ENCODE measurements at regions not wholly inside any gene's neighbourhood (a gene's known extent, or its start where the extent isn't known, plus 50 kb on each side); places are given as distances from the start of the nearest gene placed in this dataset.
"Not testable (repeated sequence)": the region's sequence is repeated elsewhere in the genome, so short reads cannot be mapped to it uniquely, and the experiment has no call there.

DNA sequence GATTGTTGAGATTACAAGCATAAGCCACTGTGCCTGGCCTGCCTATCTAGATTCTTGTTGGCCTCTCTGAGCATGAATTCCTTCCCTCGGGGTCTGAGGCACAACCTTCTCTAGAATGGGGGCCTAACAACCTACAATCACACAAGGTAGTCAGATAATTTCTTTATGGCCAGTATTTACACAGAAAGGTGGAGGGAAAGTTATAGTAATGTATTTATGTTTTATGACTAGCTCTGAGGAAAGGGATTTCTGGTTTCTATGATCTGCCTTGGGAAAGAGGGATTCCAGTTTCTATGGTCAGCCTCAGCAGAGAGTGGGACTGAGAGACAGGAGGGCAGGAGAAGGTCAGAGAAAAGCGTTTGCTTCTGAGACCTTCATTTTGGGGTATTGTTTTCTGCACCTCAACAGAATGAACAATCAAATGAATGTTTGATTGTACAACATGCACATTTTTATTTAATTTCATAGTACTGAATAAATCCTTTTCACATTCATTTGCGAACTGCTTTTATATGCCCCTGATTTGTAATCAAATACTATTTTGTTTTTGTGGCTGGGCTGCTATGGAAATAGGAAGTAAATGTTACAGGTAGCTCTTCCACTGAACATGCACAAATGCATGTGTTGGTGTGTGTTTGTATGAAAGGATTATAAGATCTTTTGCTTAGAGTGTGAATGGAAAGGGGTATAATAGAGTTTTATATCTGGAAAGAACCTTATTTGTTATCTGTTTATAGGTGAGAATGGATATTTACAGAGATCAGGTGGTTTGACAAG, 499.7 kb upstream of the RGS6 start:
- no peaks in the 10 kb centered on the region for H3K27me3 ChIP-seq (ENCODE audit: insufficient read depth, low read length, poor library complexity)
- H3K9me3 ChIP-seq (ENCODE audit: insufficient read depth, low read length, severe bottlenecking) = no peaks in the 10 kb centered on the region
- no peak for TF ChIP-seq EZH2 (IDR thresholded peaks at IDR 0.05; ENCODE audit: borderline replicate concordance, low read depth, low read length, severe bottlenecking)
- TF ChIP-seq, protein P1, sequence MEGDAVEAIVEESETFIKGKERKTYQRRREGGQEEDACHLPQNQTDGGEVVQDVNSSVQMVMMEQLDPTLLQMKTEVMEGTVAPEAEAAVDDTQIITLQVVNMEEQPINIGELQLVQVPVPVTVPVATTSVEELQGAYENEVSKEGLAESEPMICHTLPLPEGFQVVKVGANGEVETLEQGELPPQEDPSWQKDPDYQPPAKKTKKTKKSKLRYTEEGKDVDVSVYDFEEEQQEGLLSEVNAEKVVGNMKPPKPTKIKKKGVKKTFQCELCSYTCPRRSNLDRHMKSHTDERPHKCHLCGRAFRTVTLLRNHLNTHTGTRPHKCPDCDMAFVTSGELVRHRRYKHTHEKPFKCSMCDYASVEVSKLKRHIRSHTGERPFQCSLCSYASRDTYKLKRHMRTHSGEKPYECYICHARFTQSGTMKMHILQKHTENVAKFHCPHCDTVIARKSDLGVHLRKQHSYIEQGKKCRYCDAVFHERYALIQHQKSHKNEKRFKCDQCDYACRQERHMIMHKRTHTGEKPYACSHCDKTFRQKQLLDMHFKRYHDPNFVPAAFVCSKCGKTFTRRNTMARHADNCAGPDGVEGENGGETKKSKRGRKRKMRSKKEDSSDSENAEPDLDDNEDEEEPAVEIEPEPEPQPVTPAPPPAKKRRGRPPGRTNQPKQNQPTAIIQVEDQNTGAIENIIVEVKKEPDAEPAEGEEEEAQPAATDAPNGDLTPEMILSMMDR (IDR thresholded peaks at IDR 0.05; ENCODE audit: borderline replicate concordance, extremely low read depth, low read length, poor library complexity, severe bottlenecking) = no peak
- H3K4me1 ChIP-seq (ENCODE audit: insufficient read depth, low read length) = no peaks in the 10 kb centered on the region
- H3K4me3 ChIP-seq (ENCODE audit: low read depth in 1 of 2, low read length in 2 of 2) = no peak overlapping the region
- no peak overlapping the region for H3K4me2 ChIP-seq (ENCODE audit: insufficient read depth, low read length)
- peaks cover 3% of the 10 kb centered on the region; the same call in 1 of the 2 replicates for H4K20me1 ChIP-seq (ENCODE audit: insufficient read depth, low read length)
- H3K79me2 ChIP-seq (ENCODE audit: insufficient read depth, low read length) = peaks cover 20% of the 10 kb centered on the region; the same call in 1 of the 2 replicates
- H3K9ac ChIP-seq (ENCODE audit: low read depth, low read length) = no peak overlapping the region
- H3K27ac ChIP-seq (ENCODE audit: low read length) = no peak overlapping the region
- no peak for ATAC-seq (ENCODE audit: insufficient read depth, low read depth)
- DNase-seq = no peak
- H2AFZ ChIP-seq (ENCODE audit: low read depth, low read length) = no peak overlapping the region
- H3K36me3 ChIP-seq (ENCODE audit: insufficient read depth, low read length) = peaks cover 6% of the 10 kb centered on the region; the same call in 1 of the 2 replicates

DNA sequence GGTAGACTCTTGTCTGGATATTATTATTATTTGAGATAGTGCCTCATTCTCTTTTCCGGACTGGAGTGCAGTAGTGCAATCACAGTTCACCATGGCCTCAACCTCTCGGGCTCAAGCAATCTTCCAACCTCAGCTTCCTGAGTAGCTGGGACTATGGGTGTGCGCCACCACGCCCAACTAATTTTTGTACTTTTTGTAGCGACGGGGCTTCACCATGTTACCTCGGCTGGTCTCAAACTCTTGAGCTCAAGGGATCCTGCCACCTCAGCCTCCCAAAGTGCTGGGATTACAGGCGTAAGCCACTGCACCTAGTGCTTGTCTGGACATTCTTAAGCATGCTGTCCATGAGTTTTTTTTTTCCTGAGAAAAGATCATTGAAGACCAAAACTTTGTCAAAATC, 498.9 kb upstream of the RGS6 start:
- H4K20me1 ChIP-seq (ENCODE audit: insufficient read depth, low read length) = peaks cover 3% of the 10 kb centered on the region; the same call in 1 of the 2 replicates
- TF ChIP-seq, protein P1 (IDR thresholded peaks at IDR 0.05; ENCODE audit: borderline replicate concordance, extremely low read depth, low read length, poor library complexity, severe bottlenecking) = no peak
- TF ChIP-seq EZH2 (IDR thresholded peaks at IDR 0.05; ENCODE audit: borderline replicate concordance, low read depth, low read length, severe bottlenecking) = no peak
- no peak for ATAC-seq (ENCODE audit: insufficient read depth, low read depth)
- no peaks in the 10 kb centered on the region for H3K9me3 ChIP-seq (ENCODE audit: insufficient read depth, low read length, severe bottlenecking)
- no peak for DNase-seq
- no peak overlapping the region for H3K27ac ChIP-seq (ENCODE audit: low read length)
- H2AFZ ChIP-seq (ENCODE audit: low read depth, low read length) = no peak overlapping the region
- peaks cover 6% of the 10 kb centered on the region; the same call in 1 of the 2 replicates for H3K36me3 ChIP-seq (ENCODE audit: insufficient read depth, low read length)
- H3K4me2 ChIP-seq (ENCODE audit: insufficient read depth, low read length) = no peak overlapping the region
- no peaks in the 10 kb centered on the region for H3K27me3 ChIP-seq (ENCODE audit: insufficient read depth, low read length, poor library complexity)
- no peak overlapping the region for H3K9ac ChIP-seq (ENCODE audit: low read depth, low read length)
- H3K4me3 ChIP-seq (ENCODE audit: low read depth in 1 of 2, low read length in 2 of 2) = no peak overlapping the region
- H3K79me2 ChIP-seq (ENCODE audit: insufficient read depth, low read length) = peaks cover 21% of the 10 kb centered on the region; the same call in 1 of the 2 replicates
- no peaks in the 10 kb centered on the region for H3K4me1 ChIP-seq (ENCODE audit: insufficient read depth, low read length)

DNA sequence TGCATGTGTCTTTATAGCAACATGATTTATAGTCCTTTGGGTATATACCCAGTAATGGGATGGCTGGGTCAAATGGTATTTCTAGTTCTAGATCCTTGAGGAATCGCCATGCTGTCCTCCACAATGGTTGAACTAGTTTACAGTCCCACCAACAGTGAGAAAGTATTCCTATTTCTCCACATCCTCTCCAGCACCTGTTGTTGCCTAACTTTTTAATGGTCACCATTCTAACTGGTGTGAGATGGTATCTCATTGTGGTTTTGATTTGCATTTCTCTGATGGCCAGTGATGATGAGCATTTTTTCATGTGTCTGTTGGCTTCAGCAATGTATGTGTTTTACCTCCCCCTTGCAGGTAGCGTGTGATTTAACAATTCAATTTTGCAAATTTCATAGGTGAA, 496.6 kb upstream of the RGS6 start:
- H3K4me3 ChIP-seq (ENCODE audit: low read depth in 1 of 2, low read length in 2 of 2); ATAC-seq (ENCODE audit: insufficient read depth, low read depth); H2AFZ ChIP-seq (ENCODE audit: low read depth, low read length); DNase-seq; H3K4me1 ChIP-seq (ENCODE audit: insufficient read depth, low read length); H3K36me3 ChIP-seq (ENCODE audit: insufficient read depth, low read length); H4K20me1 ChIP-seq (ENCODE audit: insufficient read depth, low read length); H3K27me3 ChIP-seq (ENCODE audit: insufficient read depth, low read length, poor library complexity); H3K9me3 ChIP-seq (ENCODE audit: insufficient read depth, low read length, severe bottlenecking); H3K27ac ChIP-seq (ENCODE audit: low read length); H3K4me2 ChIP-seq (ENCODE audit: insufficient read depth, low read length); H3K9ac ChIP-seq (ENCODE audit: low read depth, low read length): not testable (repeated sequence)
- H3K79me2 ChIP-seq (ENCODE audit: insufficient read depth, low read length) = peaks cover 22% of the 10 kb centered on the region; the same call in 1 of the 2 replicates

DNA sequence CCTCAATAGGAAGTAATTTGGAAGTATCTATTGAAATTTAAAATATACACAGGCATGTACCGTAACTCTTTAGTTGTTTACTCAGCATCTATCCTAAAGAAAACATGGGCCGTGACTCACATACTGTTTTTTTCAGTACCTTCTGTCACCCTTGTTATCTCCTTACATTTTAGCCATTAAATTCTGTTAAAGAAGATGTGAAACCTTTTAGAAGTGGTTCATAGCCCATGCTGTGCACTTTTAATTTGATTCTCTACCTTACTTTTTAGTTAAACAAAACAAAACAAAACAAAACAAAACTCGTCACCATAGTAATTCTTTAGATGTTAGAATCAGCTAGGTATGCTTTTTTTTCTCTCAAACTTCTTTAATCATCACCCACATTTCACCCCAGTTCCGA, 494.4 kb upstream of the RGS6 start:
- peaks cover 6% of the 10 kb centered on the region; the same call in 1 of the 2 replicates for H3K36me3 ChIP-seq (ENCODE audit: insufficient read depth, low read length)
- no peak for TF ChIP-seq EZH2 (IDR thresholded peaks at IDR 0.05; ENCODE audit: borderline replicate concordance, low read depth, low read length, severe bottlenecking)
- TF ChIP-seq, protein P1 (IDR thresholded peaks at IDR 0.05; ENCODE audit: borderline replicate concordance, extremely low read depth, low read length, poor library complexity, severe bottlenecking) = no peak
- no peaks in the 10 kb centered on the region for H3K27me3 ChIP-seq (ENCODE audit: insufficient read depth, low read length, poor library complexity)
- ATAC-seq (ENCODE audit: insufficient read depth, low read depth) (no peak), DNase-seq (no peak)
- no peak overlapping the region for H3K9ac ChIP-seq (ENCODE audit: low read depth, low read length)
- H3K4me1 ChIP-seq (ENCODE audit: insufficient read depth, low read length) = no peaks in the 10 kb centered on the region
- H3K4me3 ChIP-seq (ENCODE audit: low read depth in 1 of 2, low read length in 2 of 2) = no peak overlapping the region
- H4K20me1 ChIP-seq (ENCODE audit: insufficient read depth, low read length) = peaks cover 3% of the 10 kb centered on the region; the same call in 1 of the 2 replicates
- no peaks in the 10 kb centered on the region for H3K9me3 ChIP-seq (ENCODE audit: insufficient read depth, low read length, severe bottlenecking)
- H3K27ac ChIP-seq (ENCODE audit: low read length) = no peak overlapping the region
- H3K79me2 ChIP-seq (ENCODE audit: insufficient read depth, low read length) = peaks cover 22% of the 10 kb centered on the region; the same call in 1 of the 2 replicates
- no peak overlapping the region for H2AFZ ChIP-seq (ENCODE audit: low read depth, low read length)
- no peak overlapping the region for H3K4me2 ChIP-seq (ENCODE audit: insufficient read depth, low read length)

Measured in DND-41 (cell line).